GM18517 (cell line): ENCODE measurements at regions not wholly inside any gene's neighbourhood (a gene's known extent, or its start where the extent isn't known, plus 50 kb on each side); places are given as distances from the start of the nearest gene placed in this dataset.

ENCODE experiments used
- ATAC-seq: cut with Tn5 transposase; IDR thresholded peaks from one replicate; pipeline ENCODE4 v1.9.1; 2021; ENCODE audit warnings: mild to moderate bottlenecking, moderate library complexity; ENCODE audit not compliant: unreplicated experiment

DNA sequence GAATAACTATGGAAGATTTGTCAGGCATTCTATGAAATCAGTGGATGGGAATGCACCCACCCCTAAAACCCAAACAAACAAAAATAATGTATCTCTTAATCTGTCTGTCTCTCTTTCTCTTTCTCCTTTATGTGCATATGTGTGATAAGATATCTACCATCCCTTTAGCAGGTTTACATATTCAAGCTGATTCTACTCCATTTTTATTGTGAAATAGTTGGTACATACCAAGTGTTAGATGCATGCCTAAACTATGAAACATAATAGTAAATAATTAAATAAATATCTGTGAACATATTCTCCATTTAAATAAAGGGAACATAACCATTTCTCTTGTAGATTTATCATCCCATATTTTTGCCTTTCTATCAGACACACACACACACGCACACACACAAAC lies 121.8 kb upstream of the PCDH9 start:
- ATAC-seq = no peak

GRCh38 chr13:67351114-67351513 lies 121.0 kb upstream of the PCDH9 start:
- ATAC-seq = no peak

DNA sequence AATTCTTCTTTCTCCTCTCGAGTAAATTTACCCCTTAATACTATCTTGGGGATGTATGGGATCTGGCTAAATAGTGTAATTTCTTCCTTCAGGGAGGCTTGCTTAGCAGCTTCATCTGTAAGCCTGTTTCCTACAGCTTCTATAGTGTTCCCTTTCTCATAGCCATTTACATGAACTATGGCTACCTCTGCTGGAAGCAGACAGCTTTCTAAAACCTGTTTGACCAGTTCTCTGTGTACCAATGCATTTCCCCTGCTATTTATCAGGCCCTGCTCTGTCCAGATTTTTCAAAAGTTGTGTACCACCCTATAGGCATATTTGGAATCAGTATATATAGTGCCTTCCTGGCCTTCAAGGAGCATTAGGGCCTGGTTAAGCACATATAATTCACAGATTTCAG lies 113.6 kb upstream of the PCDH9 start:
- no peak for ATAC-seq

- no peak for ATAC-seq
Observed at GRCh38 chr13:67341406-67341805, 111.3 kb upstream of the PCDH9 start.

GRCh38 chr13:67330149-67330548 lies 100.0 kb upstream of the PCDH9 start:
- ATAC-seq = no peak

DNA sequence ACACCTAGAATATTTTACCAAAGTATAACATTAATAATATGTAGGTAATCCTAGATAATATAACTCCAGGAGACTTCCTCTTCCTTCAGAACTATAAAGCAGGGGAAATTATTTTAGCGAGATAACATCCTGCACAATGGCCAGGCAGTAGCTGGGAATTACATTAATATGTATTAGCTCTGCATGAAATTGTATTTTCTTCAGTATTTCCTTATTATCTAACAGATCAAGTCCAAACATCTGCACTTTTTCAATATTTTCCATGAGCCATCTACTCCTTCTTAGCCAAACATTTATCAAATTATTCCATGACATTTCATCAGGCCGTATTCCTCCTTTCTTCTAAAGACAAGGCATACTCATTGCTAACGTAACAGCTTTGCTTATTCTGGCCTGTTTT lies 98.8 kb upstream of the PCDH9 start:
- no peak for ATAC-seq

DNA sequence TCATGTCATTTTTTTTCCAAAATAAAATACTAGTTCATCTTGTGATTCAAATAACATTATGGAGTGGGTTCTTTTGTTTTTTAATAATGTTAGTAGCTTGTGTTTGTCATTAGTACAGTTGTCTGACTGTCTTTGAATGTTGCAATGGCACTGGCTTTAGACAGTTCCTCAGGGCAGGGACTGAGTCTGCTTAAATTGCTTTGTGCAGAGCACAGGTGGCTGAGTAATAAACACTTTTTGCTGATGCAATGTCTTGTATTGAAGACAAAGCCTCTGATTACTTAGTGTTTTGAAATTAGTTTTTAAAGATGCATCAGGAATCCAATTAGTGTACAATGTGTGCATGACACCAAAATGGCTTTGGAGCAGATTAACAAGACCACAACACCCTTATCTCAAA lies 88.7 kb upstream of the PCDH9 start:
- ATAC-seq = no peak

GRCh38 chr13:67318398-67318797 lies 88.3 kb upstream of the PCDH9 start:
- no peak for ATAC-seq

GRCh38 chr13:67314405-67314804 lies 84.3 kb upstream of the PCDH9 start:
- ATAC-seq = no peak

GRCh38 chr13:67308004-67308772 lies 78.1 kb upstream of the PCDH9 start:
- ATAC-seq = no peak

DNA sequence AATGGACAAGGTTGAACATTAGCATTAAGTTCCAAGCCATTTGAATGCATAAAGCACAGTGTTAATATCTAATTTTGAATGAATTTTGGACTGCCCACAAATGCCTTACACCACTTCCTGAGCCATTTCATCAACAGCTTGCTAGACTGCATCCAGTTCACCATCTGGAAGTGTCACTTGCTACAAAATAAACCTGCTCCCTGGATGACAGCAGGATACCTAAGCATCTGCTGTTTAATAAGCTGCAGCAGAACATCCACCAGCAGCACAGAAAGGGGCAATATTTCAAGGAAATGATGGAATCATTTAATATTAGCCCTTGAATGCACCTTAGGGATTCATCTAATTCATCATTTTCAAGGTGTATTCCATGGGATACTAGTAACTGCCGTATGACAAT lies 76.6 kb upstream of the PCDH9 start:
- ATAC-seq = no peak

DNA sequence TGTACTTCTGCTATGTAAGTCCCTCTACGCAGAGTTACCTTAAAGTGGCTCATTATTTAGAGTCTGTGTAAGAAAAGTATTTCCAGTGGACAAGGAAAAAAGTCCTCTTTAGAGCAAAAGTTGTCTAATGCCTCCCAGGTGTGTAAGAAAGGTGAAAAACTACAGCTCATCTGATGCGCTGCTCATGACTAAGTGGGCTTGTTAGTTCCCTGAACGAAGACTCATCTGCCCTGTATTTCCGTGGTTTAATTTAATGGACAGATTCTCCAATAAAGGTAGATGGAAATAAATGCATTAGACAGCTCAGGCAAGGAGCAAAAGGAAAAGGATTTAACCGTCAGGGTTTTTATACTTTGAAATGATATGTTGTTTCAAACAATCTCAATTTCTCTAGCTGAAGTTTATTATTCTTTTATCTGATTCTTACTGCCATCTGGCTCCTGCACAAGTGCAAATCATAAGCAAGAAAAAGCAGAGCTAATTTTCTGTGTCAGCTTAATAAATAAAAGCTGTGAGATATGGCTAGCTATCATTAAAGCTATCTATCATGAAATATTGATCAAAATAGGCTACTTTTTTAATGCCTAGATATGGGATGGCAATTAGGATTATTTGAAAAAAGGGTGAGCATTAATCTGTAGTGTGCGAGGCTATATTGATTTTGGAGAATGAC lies 73.7 kb upstream of the PCDH9 start:
- no peak for ATAC-seq

DNA sequence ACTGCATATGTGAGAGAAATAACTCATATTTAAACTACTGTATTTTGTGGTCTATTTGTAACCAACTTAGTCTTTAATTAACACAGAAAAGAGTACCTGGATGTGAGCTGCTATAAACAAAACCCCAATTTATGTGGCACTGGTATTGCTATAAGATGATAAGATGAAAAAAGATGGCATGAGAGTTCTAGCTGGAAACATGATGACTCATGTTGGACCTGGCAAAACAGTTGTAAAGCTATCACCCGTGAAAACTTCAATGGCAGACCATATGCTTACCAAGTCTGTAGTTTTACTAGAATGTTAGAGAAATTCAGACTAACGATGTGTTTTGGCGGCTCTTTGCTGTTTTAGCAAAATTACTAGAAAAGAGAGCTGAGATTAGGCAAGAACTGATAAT lies 69.6 kb upstream of the PCDH9 start:
- ATAC-seq = no peak

DNA sequence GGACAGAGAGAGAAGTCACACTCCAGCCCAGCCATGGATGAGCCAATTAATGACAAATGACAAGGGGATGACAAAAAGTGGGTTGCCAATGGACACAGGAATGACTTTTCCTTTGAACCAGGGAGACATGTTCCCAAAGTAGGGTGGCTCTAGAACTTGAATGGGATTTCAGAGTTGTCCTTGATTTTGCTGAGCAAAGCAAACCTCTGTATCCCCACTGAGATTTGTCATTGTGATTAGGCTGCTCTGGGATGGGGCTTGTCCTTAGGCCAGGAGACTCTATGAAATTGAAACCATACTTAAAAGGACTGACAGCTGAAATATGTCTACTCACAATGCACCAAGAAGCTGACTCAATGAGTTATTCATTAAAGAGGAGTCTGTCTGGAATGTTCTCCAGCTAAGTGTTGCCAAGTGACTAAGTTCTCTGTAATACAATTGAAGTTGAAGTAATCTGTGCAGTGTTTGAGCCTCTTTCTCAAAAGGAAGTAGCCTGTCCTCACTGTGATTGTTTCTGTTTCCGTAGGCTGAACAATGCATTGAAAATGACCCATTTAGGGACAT lies 69.0 kb upstream of the PCDH9 start:
- ATAC-seq = no peak

DNA sequence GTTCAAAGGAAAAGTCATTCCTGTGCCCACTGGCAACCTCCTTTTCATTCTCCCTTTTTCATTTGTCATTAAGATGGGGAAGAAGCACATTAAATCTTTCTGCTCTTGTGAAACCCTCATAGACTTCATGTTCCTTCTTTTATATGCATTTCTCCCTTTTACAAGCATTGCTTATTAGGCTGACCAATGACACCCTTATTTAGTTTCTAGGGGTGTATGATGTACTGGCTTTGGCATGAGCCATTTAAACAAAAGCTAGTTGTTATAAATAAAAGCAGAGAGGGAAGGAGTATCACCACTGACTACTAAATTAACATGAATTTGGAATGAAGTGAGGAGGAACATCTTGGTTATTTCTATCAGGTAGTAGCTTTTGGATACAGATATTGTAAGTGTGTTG lies 68.2 kb upstream of the PCDH9 start:
- ATAC-seq = no peak

- ATAC-seq = no peak
Observed at GRCh38 chr13:67296511-67296910, 66.4 kb upstream of the PCDH9 start.

DNA sequence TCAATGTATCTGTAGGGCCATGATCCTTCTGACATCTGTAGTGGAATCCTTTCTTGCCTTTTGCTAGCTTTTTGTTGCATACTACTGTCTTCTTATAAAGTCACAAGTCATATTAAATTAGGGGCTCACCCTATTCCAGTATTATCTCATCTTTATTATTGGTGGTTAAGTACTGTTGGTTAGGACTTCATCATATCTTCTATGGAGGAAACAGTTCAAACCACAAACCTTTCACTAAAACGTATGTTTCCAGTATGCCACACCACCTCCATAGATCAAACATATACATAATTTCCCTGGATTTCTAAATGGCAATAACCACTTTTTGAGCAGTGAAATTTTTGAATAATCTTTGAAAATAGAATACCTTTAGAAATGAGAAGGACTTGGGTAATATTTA lies 62.8 kb upstream of the PCDH9 start:
- ATAC-seq = no peak

DNA sequence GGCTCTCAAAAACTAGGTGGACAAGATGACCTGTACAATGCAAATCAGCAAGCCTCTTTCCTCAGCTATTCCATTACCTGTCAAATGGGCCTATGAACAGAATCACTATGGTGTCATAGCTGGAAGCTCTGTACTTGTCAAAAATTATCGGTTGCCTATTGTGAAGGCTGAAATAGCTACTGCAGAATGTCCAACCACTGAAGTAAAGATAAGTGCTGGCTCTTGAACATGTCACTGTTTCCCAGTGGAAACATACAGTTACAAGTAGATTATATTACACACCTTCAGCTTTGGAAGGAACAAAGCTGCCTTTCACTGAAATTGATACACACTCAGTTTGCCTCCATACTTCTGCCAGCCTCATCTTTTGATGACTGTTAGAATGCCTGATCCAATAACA lies 55.5 kb upstream of the PCDH9 start:
- no peak for ATAC-seq

DNA sequence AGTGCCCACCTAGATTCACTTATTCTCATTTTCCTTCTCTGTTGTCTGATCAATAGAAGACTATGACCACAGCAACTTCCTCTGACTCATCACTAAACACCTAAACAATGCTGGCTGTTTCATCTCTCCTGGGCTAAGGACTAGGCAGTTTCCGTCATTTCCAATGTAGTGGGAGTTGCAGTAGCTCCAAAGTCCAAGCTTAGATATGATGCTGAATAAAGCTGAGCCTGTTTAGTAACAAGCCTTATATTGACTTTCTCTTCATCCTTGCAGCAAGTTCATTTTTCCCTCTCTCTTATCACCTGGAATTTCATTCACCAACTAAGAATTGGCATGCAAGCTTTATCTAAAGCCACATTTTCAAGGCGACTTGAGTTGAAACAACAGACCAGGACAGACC lies 53.5 kb upstream of the PCDH9 start:
- no peak for ATAC-seq

- ATAC-seq = no peak
Observed at GRCh38 chr13:67281466-67281865, 51.3 kb upstream of the PCDH9 start.
